G401 (cell line): ENCODE measurements at regions not wholly inside any gene's neighbourhood (a gene's known extent, or its start where the extent isn't known, plus 50 kb on each side); places are given as distances from the start of the nearest gene placed in this dataset.
"Not testable (repeated sequence)": the region's sequence is repeated elsewhere in the genome, so short reads cannot be mapped to it uniquely, and the experiment has no call there.

Experiments used
- DNase-seq: peaks from one replicate; pipeline ENCODE4 v3.0.0-alpha.2; 2015; ENCODE audit warnings: low spot score
- in situ Hi-C: cut with HindIII; loops from 2 replicates; pipeline ENCODE4 v1.10.0; 2016; ENCODE audit warnings: low sequenced_read_pairs, mixed read lengths

GRCh38 chr4:66000510-66001117 lies 330.3 kb upstream of the EPHA5 start:
- in situ Hi-C loops, result no loop called here
- no peak for DNase-seq

GRCh38 chr4:65999518-65999871 lies 329.2 kb upstream of the EPHA5 start:
- no peak for DNase-seq
- in situ Hi-C loops, result no loop called here

- DNase-seq, in situ Hi-C loops: not testable (repeated sequence)
Measured at GRCh38 chr4:65998807-65999517, 328.7 kb upstream of the EPHA5 start.

DNA sequence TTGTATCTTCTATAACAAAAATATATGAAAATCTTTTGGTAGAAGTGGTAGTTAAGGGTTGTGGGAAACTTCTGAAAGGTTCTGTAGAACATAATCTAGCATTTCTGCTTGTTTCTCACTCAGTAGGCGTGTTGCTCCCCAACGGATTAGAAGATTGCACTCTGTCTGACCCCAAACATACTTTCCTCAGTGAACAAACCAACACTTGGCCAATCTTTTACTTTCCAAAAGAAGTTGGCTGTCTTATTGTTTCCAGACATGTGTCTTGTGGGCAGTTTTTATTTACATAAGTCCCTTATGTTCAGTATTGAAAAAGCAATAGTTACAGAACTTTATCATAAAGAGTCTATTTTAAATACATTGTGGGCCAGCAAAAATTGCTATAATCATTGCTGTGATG lies 312.8 kb upstream of the EPHA5 start:
- in situ Hi-C loops, result no loop called here
- DNase-seq, result no peak

DNA sequence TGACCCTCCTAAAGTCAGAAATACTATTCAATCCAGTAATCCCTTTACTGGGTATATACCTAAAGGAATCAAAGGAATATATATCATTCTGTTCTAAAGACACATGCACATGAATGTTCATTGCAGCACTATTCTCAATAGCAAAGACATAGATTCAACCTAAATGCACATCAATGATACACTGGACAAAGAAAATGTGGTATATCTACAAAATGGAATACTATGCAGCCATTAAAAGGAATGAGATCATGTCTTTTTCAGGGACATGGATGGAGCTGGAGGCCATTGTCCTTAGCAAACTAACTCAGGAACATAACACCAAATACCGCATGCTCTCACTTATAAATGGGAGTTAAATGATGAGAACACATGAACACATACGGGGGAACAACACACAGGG lies 306.0 kb upstream of the EPHA5 start:
- in situ Hi-C loops, result no loop called here
- no peak for DNase-seq

GRCh38 chr4:65973186-65973585 lies 302.9 kb upstream of the EPHA5 start:
- in situ Hi-C loops, result no loop called here

GRCh38 chr4:65971686-65972085 lies 301.4 kb upstream of the EPHA5 start:
- in situ Hi-C loops, result no loop called here
- no peak for DNase-seq

More at GRCh38 chr4:65973186-65973585, 302.9 kb upstream of the EPHA5 start:
- DNase-seq, result no peak

DNA sequence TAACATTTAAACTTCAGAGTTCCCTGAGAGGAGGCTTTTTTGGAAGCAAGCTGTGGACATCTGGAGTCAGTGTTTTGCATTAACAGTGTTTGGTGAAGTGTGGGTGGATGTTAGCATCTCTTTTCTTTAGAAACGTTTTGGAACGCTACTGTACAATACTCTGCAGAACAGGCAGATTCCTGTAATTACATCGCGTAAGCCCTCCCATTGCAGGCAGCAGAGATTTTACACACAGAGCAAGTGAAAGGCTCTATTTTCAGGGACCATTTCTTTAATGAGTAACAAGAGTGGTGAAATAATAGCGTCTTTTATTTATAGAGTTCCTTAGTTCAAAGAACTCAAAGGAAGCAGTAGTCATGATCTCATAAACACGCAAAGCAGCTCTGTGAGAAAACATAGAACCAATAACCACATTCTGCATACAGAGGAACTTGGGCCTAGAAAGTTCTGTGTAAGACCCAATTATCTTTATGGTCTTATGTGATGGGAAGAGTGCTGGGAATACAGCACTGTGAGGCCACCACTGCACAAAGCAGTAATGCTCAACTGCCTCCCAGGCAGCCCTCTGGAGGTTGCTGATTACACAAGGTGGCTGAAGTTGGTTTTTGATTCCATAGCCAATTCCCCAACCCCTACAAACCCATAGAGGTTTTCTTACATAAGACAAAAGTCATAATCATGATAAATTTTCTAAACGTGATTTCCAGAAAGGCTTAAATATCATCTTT lies 298.7 kb upstream of the EPHA5 start:
- in situ Hi-C loops, result no loop called here
- no peak for DNase-seq

GRCh38 chr4:65960751-65961150 lies 290.5 kb upstream of the EPHA5 start:
- in situ Hi-C loops, result no loop called here
- DNase-seq, result no peak

- in situ Hi-C loops, result no loop called here
- no peak for DNase-seq
Measured at GRCh38 chr4:65954416-65954815, 284.1 kb upstream of the EPHA5 start.

GRCh38 chr4:65951177-65951576 lies 280.9 kb upstream of the EPHA5 start:
- in situ Hi-C loops, result no loop called here
- DNase-seq, result no peak

GRCh38 chr4:65943076-65943475 lies 272.8 kb upstream of the EPHA5 start:
- DNase-seq, result peak; percentile 7
- in situ Hi-C loops, result no loop called here

GRCh38 chr4:65924843-65925242 lies 254.6 kb upstream of the EPHA5 start:
- in situ Hi-C loops, result no loop called here
- DNase-seq, result no peak

DNA sequence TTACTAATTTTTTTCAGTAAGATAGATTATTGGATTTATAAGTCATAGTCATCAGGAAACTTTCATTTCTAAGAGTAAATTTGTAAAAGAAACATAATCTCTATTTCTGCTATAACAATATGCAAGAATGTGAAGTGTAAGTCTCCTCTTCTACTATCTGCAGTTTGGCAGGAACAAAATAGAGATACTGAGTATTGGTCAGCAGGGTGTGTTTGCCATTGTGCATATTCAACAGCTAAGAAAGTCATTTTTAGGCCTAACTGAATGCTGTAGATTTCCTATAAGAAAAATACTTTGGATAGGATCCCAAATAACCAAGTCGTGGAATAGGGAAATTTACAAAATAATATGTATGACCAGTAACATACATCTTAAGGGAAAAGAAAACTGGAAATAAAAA lies 253.3 kb upstream of the EPHA5 start:
- DNase-seq, result no peak
- in situ Hi-C loops, result no loop called here

DNA sequence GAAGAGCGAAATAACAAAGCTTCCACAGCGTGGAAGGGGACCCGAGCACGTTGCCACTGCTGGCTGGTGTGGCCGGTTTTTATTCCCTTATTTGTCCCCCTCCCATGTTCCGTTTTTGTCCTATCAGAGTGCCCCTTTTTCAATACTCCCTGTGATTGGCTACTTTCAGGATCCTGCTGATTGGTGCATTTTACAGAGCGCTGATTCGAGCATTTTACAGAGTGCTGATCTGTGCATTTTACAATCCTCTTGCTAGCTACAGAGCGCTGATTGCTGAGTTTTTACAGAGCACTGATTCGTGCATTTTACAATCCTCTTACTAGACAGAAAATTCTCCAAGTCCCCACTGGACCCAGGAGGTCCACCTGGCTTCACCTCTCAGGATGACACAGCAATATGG lies 250.9 kb upstream of the EPHA5 start:
- in situ Hi-C loops, result no loop called here
- no peak for DNase-seq

- in situ Hi-C loops, result no loop called here
- no peak for DNase-seq
Measured at GRCh38 chr4:65918872-65919271, 248.6 kb upstream of the EPHA5 start.

DNA sequence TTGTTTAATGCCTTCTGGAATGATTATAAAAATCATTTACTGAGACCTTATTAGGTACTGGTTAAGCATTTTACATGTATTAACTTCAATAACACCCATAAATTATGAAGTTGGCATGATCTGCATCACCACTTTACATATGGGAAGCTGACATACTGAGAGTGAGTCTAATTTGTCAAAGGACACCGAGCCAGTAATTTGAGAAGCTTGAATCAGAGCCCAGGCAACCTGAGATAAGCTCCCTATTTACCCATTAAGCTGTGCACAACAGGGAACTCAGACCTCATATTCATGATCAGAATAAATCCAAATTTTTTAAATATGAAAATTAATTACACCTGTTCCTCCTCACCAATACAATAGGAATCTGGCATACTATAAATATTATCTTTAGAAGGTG lies 247.9 kb upstream of the EPHA5 start:
- in situ Hi-C loops, result no loop called here
- DNase-seq, result no peak

- in situ Hi-C loops, result no loop called here
- no peak for DNase-seq
Measured at GRCh38 chr4:65917486-65917885, 247.2 kb upstream of the EPHA5 start.

DNA sequence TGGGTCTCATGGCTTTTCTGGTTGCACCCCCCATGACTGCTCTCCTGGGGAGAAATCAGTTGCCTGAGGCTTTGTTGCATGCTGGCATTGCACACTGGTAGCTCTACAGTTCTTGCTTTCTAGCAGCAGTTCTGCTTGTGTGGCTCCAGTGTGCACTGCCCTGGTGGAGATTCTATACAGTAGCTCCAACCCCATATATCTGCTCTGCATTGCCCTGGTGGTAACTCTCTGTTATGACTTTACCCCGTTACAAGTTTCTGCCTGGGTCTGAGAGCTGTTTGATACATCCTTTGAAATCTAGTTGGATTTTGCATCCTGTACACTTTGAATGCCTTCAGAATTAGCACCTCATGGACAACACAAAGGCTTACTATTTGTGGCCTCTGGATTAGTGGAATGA lies 241.4 kb upstream of the EPHA5 start:
- in situ Hi-C loops, result no loop called here
- no peak for DNase-seq

- DNase-seq, result no peak
Measured at GRCh38 chr4:65893957-65894755, 223.9 kb upstream of the EPHA5 start.

More at GRCh38 chr4:65893957-65894755, 223.9 kb upstream of the EPHA5 start:
- in situ Hi-C loops, result no loop called here
